T-helper 9 cell (primary cell): ENCODE measurements at regions not wholly inside any gene's neighbourhood (a gene's known extent, or its start where the extent isn't known, plus 50 kb on each side); places are given as distances from the start of the nearest gene placed in this dataset.
"Not testable (repeated sequence)": the region's sequence is repeated elsewhere in the genome, so short reads cannot be mapped to it uniquely, and the experiment has no call there.

Source experiments
- DNase-seq: peaks from one replicate; pipeline ENCODE4 v3.0.0-alpha.2; 2020

- DNase-seq: no peak
These were observed 933.2 kb downstream of the TRIB2 start for GRCh38 chr2:13649918-13650317.

DNA sequence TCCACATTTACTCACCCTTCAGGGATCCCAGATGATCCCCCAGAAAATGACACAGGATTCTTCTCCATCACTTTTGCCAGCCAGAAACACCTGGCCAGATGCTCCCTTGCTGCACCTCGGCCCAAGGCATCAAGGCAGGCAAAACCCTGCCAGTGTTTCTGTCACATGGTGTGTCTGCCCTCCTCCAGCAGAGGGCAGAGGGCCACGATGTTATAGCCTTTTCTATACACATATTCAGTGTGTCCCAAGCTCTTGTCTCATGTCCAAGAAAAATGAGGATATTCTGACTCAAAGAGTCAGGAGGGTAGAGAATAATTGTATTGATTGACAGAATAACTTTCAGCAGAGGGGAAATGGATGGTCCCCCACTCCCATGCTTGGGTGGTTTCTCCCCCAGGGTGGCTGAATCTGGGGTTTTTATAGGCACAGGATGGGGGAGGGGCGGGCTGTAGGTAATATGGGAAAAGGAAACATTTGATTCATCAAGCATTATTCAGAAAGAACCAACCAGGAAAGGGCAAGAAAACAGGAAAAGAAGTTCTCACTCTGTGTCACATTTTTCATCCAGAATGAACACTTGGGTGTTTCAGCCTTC is 933.9 kb downstream of the TRIB2 start:
- no peak for DNase-seq

DNA sequence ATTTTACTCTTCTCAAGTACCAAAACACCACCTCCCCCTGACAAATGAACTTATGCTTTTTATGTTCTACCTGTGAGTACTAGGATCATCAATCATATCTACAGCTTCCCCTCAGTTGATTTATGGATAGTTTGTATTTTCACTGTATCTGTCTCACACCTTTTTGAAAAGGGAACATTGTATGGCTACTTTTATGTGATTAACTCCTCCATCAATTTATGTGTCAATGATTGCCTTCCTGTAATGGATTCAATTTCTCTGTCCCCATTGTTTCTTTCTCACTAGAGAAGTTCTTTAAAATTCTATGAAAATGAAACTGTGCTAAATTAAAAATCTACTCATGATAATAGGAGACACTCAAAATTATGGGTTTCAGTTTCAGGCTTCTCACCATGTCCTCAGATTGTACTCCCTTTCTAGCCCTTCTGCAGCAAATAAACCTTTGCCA is 935.0 kb downstream of the TRIB2 start:
- no peak for DNase-seq

DNA sequence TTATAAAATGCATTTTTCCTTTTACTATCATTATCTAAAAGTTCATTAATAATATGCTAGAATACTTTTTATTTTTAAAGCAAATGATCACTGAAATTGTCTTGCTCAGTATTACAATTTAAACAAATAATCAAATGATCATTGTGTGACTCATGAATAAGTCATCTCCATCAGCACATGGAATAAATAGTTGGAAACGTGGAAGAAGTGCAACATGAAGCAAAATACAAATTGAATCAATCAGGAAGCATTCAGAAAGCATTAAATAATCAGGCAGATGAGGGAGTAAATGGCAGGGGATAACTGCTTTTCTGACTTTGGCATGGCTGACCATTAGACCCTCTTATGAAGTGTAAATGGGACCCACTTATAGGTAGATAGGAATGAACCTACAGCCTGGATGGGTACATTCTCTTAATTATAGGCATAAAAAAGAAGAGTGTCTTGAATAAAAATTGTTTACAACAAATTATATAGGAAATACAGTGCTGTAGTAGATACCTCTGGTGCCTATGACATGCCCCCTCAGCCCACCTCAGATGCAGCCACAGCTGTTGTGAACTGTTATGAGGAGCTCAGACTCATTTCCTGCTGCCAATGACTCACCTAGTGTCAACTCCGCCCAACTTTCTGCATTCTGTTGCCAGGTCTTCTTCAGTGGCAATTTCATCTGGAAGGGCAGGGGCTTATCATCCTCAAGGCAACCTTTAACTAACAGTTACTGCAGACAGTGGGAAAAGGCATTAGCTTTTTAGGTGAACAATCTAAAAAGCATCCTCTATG is 936.0 kb downstream of the TRIB2 start:
- DNase-seq: no peak

DNA sequence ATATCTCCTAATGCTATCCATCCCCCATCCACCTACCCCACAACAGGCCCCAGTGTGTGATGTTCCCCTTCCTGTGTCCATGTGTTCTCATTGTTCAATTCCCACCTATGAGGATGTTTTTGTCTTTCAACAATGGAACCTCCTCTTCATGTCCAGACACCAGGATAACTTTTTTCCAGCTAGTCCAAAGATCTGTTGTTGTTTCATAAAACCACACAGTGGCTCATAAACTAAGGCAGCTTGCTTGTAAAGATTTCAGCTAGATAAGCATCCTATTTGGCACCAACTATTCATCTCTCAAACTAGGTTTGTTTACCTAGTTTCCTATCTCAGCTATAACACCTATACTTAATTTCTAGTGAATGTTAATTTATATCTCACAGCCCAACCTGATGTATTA is 937.7 kb downstream of the TRIB2 start:
- DNase-seq: no peak

DNA sequence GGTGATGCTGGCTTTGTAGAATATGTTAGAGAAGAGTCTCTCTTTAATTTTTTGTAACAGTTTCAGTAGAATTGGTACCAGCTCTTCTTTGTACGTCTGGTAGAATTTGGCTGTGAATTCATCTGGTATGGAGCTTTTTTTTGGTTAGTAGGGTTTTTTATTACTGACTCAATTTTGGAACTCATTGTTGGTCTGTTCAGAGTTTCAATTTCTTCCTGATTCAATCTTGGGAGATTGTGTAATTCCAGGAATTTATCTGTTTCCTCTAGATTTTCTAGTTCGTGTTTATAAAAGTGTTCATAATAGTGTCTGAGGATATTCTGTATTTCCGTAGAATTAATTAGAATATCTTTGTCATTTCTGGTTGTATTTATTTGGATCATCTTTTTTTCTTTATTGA is 943.5 kb downstream of the TRIB2 start:
- no peak for DNase-seq

DNA sequence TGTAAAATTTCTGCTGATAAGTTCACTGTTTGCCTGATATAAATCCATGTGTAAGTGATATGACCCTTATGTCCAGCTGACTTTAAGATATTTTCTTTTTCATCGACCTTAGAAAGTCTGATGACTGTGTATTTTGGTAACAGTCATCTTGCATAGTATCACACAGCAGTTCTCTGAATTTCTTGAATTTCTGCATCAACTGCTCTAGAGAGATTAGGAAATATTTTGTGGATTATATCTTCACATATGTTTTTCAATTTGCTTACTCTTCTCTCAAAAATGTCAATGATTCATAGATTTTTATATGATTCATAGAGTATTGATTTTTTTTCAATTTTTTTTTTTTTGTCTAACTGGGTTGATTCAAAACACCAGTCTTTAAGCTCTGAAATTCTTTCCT is 945.3 kb downstream of the TRIB2 start:
- no peak for DNase-seq

DNA sequence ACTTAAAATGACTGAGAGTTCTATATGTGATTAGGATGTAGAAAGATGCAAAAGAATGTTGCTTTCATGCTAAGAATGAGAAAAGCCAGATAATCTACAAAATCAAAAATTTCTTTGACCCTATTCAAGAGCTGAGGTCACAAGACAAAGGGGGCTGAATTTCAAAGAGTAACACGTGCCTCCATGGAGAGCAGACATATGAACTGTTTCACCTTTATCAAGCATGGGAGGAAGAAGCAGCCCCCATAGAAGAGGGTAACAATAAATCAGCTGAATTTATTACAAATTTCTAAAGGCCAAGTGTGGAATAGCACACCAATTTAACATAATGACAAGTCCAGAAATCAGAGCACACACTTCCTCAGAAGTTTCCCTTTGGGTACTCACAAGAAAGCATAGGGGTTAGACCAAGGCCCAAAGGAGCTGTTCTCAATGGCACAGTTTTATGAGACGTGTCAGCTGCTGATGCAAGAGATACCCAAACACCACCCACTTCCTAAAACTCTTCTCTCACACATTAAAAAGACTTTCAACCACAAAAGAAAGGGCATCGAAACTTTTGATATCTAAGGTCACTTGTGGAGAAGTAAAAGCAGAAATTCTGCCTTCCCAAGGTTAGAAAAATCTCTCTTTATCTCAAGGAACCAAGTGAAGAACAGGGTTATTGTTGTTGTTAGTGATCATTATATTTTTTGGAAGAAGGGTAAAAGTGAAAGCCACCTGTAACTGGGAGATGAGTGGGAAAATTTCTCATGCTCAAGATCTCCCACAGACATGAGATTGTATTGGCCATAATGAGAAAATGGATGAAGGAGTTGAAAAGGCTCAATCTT is 950.1 kb downstream of the TRIB2 start:
- DNase-seq: no peak

DNA sequence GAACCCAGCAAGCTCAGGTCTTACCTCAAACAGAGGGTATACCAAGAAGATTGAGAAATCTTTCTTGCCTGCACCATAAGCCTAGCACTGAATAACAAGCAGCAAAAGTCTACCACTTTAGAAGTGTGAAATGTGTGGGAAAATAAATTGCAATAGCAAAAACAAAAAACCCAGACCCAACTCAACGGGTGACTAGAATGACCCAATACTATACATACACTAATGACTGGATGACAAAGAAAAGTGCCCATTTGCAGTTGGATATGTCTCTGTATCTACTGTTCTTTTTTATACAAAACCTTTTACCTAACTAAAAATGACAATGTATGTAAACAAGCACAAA is 950.6 kb downstream of the TRIB2 start:
- no peak for DNase-seq

DNA sequence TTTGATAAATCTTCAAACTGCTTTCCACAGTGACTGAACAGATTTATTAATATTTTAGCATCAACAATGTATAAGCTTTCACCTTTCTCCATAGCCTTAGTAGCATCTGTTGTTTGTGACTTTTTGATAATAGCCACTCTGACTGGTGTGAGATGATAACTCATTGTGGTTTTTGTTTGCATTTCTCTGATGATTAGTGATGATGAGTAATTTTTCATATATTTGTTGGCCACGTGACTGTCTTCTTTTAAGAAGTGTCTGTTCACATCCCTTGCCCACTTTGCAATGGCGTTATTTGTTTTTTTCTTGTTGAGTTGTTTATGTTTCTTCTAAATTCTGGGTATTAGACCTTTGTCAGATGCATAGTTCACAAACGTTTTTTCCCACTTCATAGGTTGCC is 952.9 kb downstream of the TRIB2 start:
- no peak for DNase-seq

DNA sequence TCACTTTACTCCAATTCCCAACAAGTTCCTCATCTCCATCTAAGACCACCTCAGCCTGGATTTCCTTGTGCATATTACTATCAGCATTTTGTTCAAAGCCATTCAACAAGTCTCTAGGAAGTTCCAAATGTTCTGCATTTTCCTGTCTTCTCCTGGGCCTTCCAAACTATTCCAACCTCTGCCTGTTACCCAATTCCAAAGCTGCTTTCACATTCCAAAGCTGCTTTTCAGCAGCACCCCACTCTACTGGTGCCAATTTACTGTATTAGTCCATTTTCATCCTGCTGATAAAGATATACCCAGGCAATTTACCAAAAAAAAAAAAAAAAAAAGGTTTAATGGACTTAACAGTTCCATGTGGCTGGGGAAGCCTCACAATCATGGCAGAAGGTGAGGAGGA is 957.1 kb downstream of the TRIB2 start:
- not testable (repeated sequence) for DNase-seq

GRCh38 chr2:13676269-13676668 is 956.2 kb upstream of the LRATD1 start:
- DNase-seq: no peak

DNA sequence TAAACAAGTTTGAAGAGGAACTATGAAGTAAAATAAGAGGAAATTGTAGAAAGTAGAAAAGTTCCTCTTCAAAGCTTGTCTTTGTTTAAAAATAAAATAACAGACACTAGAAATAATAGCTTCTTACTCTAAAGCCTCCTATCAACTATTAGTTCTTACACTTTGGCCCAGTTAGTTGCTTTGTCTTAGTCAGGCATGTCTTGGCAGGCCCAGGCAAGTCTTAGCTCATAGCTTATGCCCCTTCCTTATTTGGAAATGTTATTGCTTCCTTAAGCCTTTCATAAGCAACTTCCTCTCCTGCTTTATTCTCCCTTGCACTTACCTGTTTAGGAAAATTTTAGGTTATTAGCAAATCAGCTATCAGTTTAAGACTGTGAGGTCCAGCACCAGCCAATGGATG is 950.6 kb upstream of the LRATD1 start:
- no peak for DNase-seq

GRCh38 chr2:13682540-13683272 is 949.8 kb upstream of the LRATD1 start:
- no peak for DNase-seq

GRCh38 chr2:13686262-13686661 is 946.3 kb upstream of the LRATD1 start:
- DNase-seq: no peak

DNA sequence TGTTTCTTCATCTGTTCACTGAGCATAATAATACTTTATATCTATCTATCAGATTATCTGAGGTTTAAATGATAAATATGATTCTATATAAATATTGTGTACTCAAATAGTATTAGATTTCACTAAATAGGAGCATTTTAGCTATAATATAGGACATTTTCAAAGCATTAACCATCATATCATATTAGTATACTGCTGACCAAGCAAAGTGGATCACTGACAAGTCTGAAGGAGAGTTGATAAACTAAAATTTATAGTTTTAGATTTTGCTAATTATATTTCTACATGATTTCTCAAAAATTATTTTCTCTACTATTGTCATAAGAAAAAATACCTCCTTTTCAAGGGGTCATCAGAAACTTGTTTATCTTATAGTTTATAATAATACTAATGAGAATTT is 937.8 kb upstream of the LRATD1 start:
- no peak for DNase-seq

DNA sequence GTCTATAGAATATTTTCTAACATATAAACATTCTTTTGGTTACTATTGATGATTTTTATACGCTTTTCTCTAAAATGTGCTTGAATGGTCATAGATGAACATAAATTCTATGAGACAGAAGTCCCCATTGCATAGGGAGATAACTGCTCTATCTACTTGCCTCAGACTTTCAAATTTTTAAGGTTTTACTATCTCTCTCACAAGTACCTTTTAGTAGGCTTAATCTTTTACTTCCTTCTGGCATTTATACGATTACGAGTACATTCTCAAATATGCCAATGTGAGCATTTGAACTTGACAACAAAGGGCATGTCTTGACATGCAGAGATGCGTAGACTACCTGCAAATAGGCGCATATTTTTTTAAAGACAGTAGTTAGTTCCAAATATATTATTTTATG is 935.9 kb upstream of the LRATD1 start:
- DNase-seq: no peak

GRCh38 chr2:13698847-13699246 is 933.7 kb upstream of the LRATD1 start:
- no peak for DNase-seq

GRCh38 chr2:13699939-13700338 is 932.6 kb upstream of the LRATD1 start:
- not testable (repeated sequence) for DNase-seq

DNA sequence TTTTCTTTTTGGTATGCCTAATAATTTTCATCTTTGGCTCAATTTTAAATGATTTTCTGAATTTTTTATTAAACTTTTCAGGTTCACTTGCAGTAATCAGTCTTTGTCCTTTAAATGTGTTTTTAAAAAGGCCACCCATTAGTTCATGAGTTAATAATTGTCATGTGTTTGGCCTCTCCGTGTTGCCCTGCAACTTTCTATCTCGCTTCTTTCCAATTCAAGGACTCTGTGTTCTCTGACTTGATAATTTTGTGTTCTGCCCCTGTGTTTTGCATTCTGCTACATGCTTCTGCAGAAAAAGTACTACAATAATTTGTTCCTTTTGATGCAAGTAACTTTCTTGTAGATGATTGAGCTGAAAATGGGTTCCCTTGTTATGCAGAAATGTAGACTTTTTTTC is 921.4 kb upstream of the LRATD1 start:
- no peak for DNase-seq

- DNase-seq: no peak
These were observed 918.1 kb upstream of the LRATD1 start for GRCh38 chr2:13714466-13714865.

DNA sequence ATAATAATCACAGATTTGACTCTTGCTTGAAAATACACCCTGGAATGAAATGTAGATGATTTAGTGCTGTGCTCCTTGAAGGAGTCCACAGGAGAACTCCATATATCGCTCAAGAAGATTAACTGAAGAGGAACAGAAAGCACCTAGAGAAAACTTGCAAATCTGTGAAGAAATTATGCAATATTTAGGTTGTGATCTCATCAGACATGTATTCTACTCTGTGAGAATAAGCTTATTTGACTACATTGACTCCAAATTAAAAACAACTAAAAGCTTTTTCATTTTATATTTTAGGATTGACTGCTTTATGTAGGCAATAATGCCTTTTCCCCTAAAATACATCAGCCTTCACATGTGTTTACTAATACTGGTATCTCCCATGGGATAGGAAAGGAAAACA is 906.6 kb upstream of the LRATD1 start:
- DNase-seq: no peak

- no peak for DNase-seq
These were observed 887.2 kb upstream of the LRATD1 start for GRCh38 chr2:13745330-13745729.
